KMS-11 (cell line): ENCODE measurements at regions not wholly inside any gene's neighbourhood (a gene's known extent, or its start where the extent isn't known, plus 50 kb on each side); places are given as distances from the start of the nearest gene placed in this dataset.

Experiments used
- H2AFZ ChIP-seq: fragments of 200-600 bp; sonication (generic); 2 replicates; pipeline ENCODE4 v1.6.1; 2016; ENCODE audit warnings: antibody characterized with exemption, mixed run types, low read depth
- H3K27ac ChIP-seq: fragments of 200-600 bp; sonication (generic); 2 replicates; pipeline ENCODE4 v1.6.1; 2016; ENCODE audit warnings: mild to moderate bottlenecking, mixed run types
- H3K27me3 ChIP-seq: fragments of 200-600 bp; sonication (generic); 2 replicates; pipeline ENCODE4 v1.6.1; 2017; ENCODE audit warnings: mild to moderate bottlenecking, low read depth, mixed run types, moderate library complexity; ENCODE audit not compliant: insufficient read depth
- H3K36me3 ChIP-seq: fragments of 200-600 bp; sonication (generic); 2 replicates; pipeline ENCODE4 v1.6.1; 2017; ENCODE audit warnings: mild to moderate bottlenecking, mixed run types; ENCODE audit not compliant: insufficient read depth
- H3K4me1 ChIP-seq: fragments of 200-600 bp; sonication (generic); 2 replicates; pipeline ENCODE4 v1.6.1; 2016; ENCODE audit warnings: mild to moderate bottlenecking, low read depth, mixed run types; ENCODE audit not compliant: poor library complexity, severe bottlenecking
- H3K4me2 ChIP-seq: fragments of 200-600 bp; sonication (generic); 2 replicates; pipeline ENCODE4 v1.7.0; 2016; ENCODE audit warnings: mild to moderate bottlenecking, mixed run types
- H3K4me3 ChIP-seq: fragments of 200-600 bp; sonication (generic); IDR thresholded peaks from 2 replicates; pipeline ENCODE4 v1.6.1; 2017; ENCODE audit warnings: low read depth, low read length, mixed read lengths; ENCODE audit not compliant: insufficient read depth
- H3K79me2 ChIP-seq: fragments of 200-600 bp; sonication (generic); 2 replicates; pipeline ENCODE4 v1.6.1; 2016; ENCODE audit warnings: low read depth, mixed run types; ENCODE audit not compliant: insufficient read depth
- H3K9ac ChIP-seq: fragments of 200-600 bp; sonication (generic); 2 replicates; pipeline ENCODE4 v1.6.1; 2016; ENCODE audit warnings: mild to moderate bottlenecking, mixed run types
- H4K20me1 ChIP-seq: fragments of 200-600 bp; sonication (generic); 2 replicates; pipeline ENCODE4 v1.6.1; 2016; ENCODE audit warnings: mild to moderate bottlenecking, mixed run types; ENCODE audit not compliant: insufficient read depth
- TF ChIP-seq, protein P1 (sequence below): fragments of 200-600 bp; sonication (generic); conservative IDR thresholded peaks from 2 replicates; pipeline ENCODE4 v1.6.1; 2017; ENCODE audit warnings: low read depth, mild to moderate bottlenecking, antibody characterized with exemption, low read length, moderate library complexity, mixed read lengths

- H2AFZ ChIP-seq = no peak overlapping the region
- no peaks in the 10 kb centered on the region for H3K79me2 ChIP-seq
- H3K27me3 ChIP-seq = no peaks in the 10 kb centered on the region
- H3K9ac ChIP-seq = no peak overlapping the region
- no peak overlapping the region for H3K4me2 ChIP-seq
- TF ChIP-seq, protein P1, sequence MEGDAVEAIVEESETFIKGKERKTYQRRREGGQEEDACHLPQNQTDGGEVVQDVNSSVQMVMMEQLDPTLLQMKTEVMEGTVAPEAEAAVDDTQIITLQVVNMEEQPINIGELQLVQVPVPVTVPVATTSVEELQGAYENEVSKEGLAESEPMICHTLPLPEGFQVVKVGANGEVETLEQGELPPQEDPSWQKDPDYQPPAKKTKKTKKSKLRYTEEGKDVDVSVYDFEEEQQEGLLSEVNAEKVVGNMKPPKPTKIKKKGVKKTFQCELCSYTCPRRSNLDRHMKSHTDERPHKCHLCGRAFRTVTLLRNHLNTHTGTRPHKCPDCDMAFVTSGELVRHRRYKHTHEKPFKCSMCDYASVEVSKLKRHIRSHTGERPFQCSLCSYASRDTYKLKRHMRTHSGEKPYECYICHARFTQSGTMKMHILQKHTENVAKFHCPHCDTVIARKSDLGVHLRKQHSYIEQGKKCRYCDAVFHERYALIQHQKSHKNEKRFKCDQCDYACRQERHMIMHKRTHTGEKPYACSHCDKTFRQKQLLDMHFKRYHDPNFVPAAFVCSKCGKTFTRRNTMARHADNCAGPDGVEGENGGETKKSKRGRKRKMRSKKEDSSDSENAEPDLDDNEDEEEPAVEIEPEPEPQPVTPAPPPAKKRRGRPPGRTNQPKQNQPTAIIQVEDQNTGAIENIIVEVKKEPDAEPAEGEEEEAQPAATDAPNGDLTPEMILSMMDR = no peak
- no peaks in the 10 kb centered on the region for H4K20me1 ChIP-seq
- peaks cover 7% of the 10 kb centered on the region for H3K4me1 ChIP-seq
- no peak overlapping the region for H3K4me3 ChIP-seq
- H3K27ac ChIP-seq = no peak overlapping the region
- no peaks in the 10 kb centered on the region for H3K36me3 ChIP-seq
Measured at GRCh38 chr5:74184649-74185048, 455.9 kb downstream of the ENC1 start.

GRCh38 chr5:74183041-74183440 is 457.5 kb downstream of the ENC1 start:
- Histone ChIP-seq H2AFZ (no peak overlapping the region), H4K20me1 (no peaks in the 10 kb centered on the region), H3K79me2 (no peaks in the 10 kb centered on the region), H3K9ac (no peak overlapping the region), H3K4me2 (no peak overlapping the region), H3K27me3 (no peaks in the 10 kb centered on the region), H3K27ac (no peak overlapping the region), H3K36me3 (no peaks in the 10 kb centered on the region), H3K4me1 (peaks cover 7% of the 10 kb centered on the region), H3K4me3 (no peak overlapping the region)
- TF ChIP-seq, protein P1 = no peak

DNA sequence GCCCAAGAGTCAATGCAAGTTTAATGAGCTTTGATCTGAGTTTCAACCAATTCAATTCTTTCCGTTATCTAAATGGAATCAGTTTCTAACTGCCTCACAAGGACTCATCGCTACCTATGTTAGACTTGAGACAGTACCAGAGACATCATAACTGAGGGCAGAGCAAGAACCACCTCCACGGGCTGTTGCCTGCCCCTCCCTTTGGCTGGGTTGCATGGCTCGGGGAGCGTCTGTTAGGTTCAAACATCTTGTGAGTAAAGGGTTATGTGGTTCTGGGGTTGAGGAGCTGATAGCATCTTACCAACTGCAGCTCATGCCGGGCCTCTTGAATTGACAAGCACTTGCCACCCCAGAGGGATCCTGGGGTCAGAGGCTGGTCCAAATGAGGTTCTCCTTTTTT is 457.9 kb downstream of the ENC1 start:
- Histone ChIP-seq H3K4me1 (peaks cover 3% of the 10 kb centered on the region), H3K27ac (no peak overlapping the region), H3K79me2 (no peaks in the 10 kb centered on the region), H2AFZ (no peak overlapping the region), H3K9ac (no peak overlapping the region), H3K4me3 (no peak overlapping the region), H4K20me1 (no peaks in the 10 kb centered on the region), H3K36me3 (no peaks in the 10 kb centered on the region), H3K27me3 (no peaks in the 10 kb centered on the region), H3K4me2 (no peak overlapping the region)
- TF ChIP-seq, protein P1 = no peak

DNA sequence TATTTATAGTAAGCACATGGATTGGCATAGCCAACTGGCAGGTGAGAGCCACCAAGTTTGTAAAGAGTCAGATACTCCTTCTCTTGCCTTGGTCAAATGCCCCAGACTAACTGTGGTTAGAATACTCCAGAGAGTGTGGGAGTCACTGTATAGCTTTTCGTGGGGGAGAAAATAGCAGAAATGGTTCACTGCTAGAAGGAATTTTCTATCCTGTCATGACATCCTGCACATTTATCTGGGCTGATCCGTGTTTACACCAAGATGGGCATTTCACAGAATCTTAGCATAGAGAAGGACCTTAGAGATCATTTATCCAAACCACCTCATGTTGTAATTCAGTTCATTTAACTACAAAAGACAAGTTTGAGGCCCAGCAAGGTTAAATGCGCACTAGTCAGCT is 460.8 kb downstream of the ENC1 start:
- H3K4me1 ChIP-seq = no peaks in the 10 kb centered on the region
- no peak overlapping the region for H3K27ac ChIP-seq
- no peaks in the 10 kb centered on the region for H3K36me3 ChIP-seq
- H2AFZ ChIP-seq = no peak overlapping the region
- TF ChIP-seq, protein P1 = no peak
- H3K27me3 ChIP-seq = no peaks in the 10 kb centered on the region
- H3K4me3 ChIP-seq = no peak overlapping the region
- H3K4me2 ChIP-seq = no peak overlapping the region
- H3K9ac ChIP-seq = no peak overlapping the region
- no peaks in the 10 kb centered on the region for H3K79me2 ChIP-seq
- H4K20me1 ChIP-seq = no peaks in the 10 kb centered on the region
